H9 (cell line): ENCODE measurements at regions not wholly inside any gene's neighbourhood (a gene's known extent, or its start where the extent isn't known, plus 50 kb on each side); places are given as distances from the start of the nearest gene placed in this dataset.

Experiments used
- DNase-seq: peaks from one replicate; pipeline ENCODE4 v3.0.0-alpha.2; 2017
- H2AFZ ChIP-seq: one replicate; pipeline ENCODE4 v1.6.1; 2013; ENCODE audit warnings: mild to moderate bottlenecking, low read length, control low read depth, moderate library complexity
- H2AK5ac ChIP-seq: 2 replicates; pipeline ENCODE4 v1.6.1; 2013; ENCODE audit warnings: low read length, control low read depth, mixed read lengths; ENCODE audit not compliant: insufficient read length
- H2BK120ac ChIP-seq: one replicate; pipeline ENCODE4 v1.6.1; 2013; ENCODE audit warnings: low read depth, mild to moderate bottlenecking, low read length, control low read depth, inconsistent platforms; ENCODE audit not compliant: poor library complexity, severe bottlenecking
- H2BK12ac ChIP-seq: 2 replicates; pipeline ENCODE4 v1.6.1; 2013; ENCODE audit warnings: low read length, control low read depth, mixed read lengths, low read depth; ENCODE audit not compliant: insufficient read length
- H2BK15ac ChIP-seq: 2 replicates; pipeline ENCODE4 v1.6.1; 2013; ENCODE audit warnings: low read depth, low read length, control low read depth
- H2BK20ac ChIP-seq: one replicate; pipeline ENCODE4 v1.6.1; 2013; ENCODE audit warnings: low read depth, mild to moderate bottlenecking, low read length, control low read depth, inconsistent platforms; ENCODE audit not compliant: poor library complexity, severe bottlenecking
- H2BK5ac ChIP-seq: 2 replicates; pipeline ENCODE4 v1.6.1; 2013; ENCODE audit warnings: low read length, control low read depth, mixed read lengths; ENCODE audit not compliant: insufficient read length
- H3K14ac ChIP-seq: 2 replicates; pipeline ENCODE4 v1.6.1; 2013; ENCODE audit warnings: low read length, control low read depth; ENCODE audit not compliant: insufficient read depth
- H3K18ac ChIP-seq: 2 replicates; pipeline ENCODE4 v1.6.1; 2013; ENCODE audit warnings: low read depth, mild to moderate bottlenecking, mixed read lengths, low read length, control low read depth; ENCODE audit not compliant: insufficient read length
- H3K23ac ChIP-seq: 2 replicates; pipeline ENCODE4 v1.6.1; 2013; ENCODE audit warnings: low read length, control low read depth, mixed read lengths, low read depth; ENCODE audit not compliant: insufficient read length
- H3K23me2 ChIP-seq: 2 replicates; pipeline ENCODE4 v1.6.1; 2013; ENCODE audit warnings: low read depth, mild to moderate bottlenecking, mixed read lengths, low read length, control low read depth; ENCODE audit not compliant: insufficient read length, poor library complexity, severe bottlenecking
- H3K27ac ChIP-seq: 2 replicates; pipeline ENCODE4 v1.5.1; 2013; ENCODE audit warnings: low read length, control low read depth, mixed read lengths, low read depth; ENCODE audit not compliant: insufficient read length
- H3K27me3 ChIP-seq: 2 replicates; pipeline ENCODE4 v1.6.1; 2013; ENCODE audit warnings: low read length, control low read depth, inconsistent platforms; ENCODE audit not compliant: insufficient read depth
- H3K4ac ChIP-seq: 2 replicates; pipeline ENCODE4 v1.6.1; 2013; ENCODE audit warnings: low read depth, mild to moderate bottlenecking, control low read depth, inconsistent platforms, low read length, moderate library complexity
- H3K4me1 ChIP-seq: 2 replicates; pipeline ENCODE4 v1.6.1; 2013; ENCODE audit warnings: low read length, control low read depth, inconsistent platforms; ENCODE audit not compliant: insufficient read depth
- H3K4me2 ChIP-seq: 2 replicates; pipeline ENCODE4 v1.6.1; 2013; ENCODE audit warnings: low read length, control low read depth, mixed read lengths; ENCODE audit not compliant: insufficient read length, insufficient read depth
- H3K56ac ChIP-seq: 2 replicates; pipeline ENCODE4 v1.6.1; 2013; ENCODE audit warnings: low read depth, mild to moderate bottlenecking, mixed read lengths, low read length, control low read depth; ENCODE audit not compliant: insufficient read length
- H3K79me1 ChIP-seq: 2 replicates; pipeline ENCODE4 v1.6.1; 2013; ENCODE audit warnings: low read depth, mild to moderate bottlenecking, moderate library complexity, low read length, control low read depth, inconsistent platforms; ENCODE audit not compliant: insufficient read depth, poor library complexity, severe bottlenecking
- H3K79me2 ChIP-seq: 2 replicates; pipeline ENCODE4 v1.6.1; 2013; ENCODE audit warnings: low read length, control low read depth, inconsistent platforms; ENCODE audit not compliant: insufficient read depth
- H3K9ac ChIP-seq: 2 replicates; pipeline ENCODE4 v1.6.1; 2013; ENCODE audit warnings: low read length, control low read depth, mixed read lengths; ENCODE audit not compliant: insufficient read length; ENCODE audit errors: extremely low read depth
- H3K9me3 ChIP-seq: one replicate; pipeline ENCODE4 v1.6.1; 2013; ENCODE audit warnings: low read depth, low read length, inconsistent platforms; ENCODE audit not compliant: control insufficient read depth
- H3T11ph ChIP-seq: one replicate; pipeline ENCODE4 v1.6.1; 2013; ENCODE audit warnings: mild to moderate bottlenecking, low read length, control low read depth, inconsistent platforms
- H4K20me1 ChIP-seq: one replicate; pipeline ENCODE4 v1.6.1; 2013; ENCODE audit not compliant: control insufficient read depth, insufficient read length, insufficient read depth
- H4K5ac ChIP-seq: 2 replicates; pipeline ENCODE4 v1.6.1; 2013; ENCODE audit warnings: low read depth, mild to moderate bottlenecking, mixed read lengths, low read length, control low read depth; ENCODE audit not compliant: insufficient read length
- H4K8ac ChIP-seq: replicated peaks from 2 replicates; pipeline ENCODE4 v1.6.1; 2013; ENCODE audit warnings: low read length, control low read depth, mixed read lengths, low read depth; ENCODE audit not compliant: insufficient read length
- H4K91ac ChIP-seq: 2 replicates; pipeline ENCODE4 v1.6.1; 2013; ENCODE audit warnings: low read depth, mild to moderate bottlenecking, moderate library complexity, mixed read lengths, low read length, control low read depth; ENCODE audit not compliant: insufficient read length
- H3K27ac Mint-ChIP-seq, 3 experiments: 2 replicates in 2 of 3; 3 replicates in 1 of 3; pipeline ENCODE4 v1.8.0; 2020 to 2021; ENCODE audit warnings: mixed read lengths in 3 of 3, mild to moderate bottlenecking in 1 of 3, moderate library complexity in 1 of 3
- H3K27me3 Mint-ChIP-seq: 2 replicates; pipeline ENCODE4 v1.8.0; 2021; ENCODE audit warnings: low read depth, mild to moderate bottlenecking, moderate library complexity, mixed read lengths
- H3K36me3 Mint-ChIP-seq, 3 experiments: 2 replicates in 2 of 3; 3 replicates in 1 of 3; pipeline ENCODE4 v1.8.0; 2020 to 2021; ENCODE audit warnings: low read depth in 3 of 3, mixed read lengths in 3 of 3; ENCODE audit not compliant: insufficient read depth in 1 of 3
- H3K4me1 Mint-ChIP-seq, 2 experiments: 2 replicates each; pipeline ENCODE4 v1.8.0; 2020; ENCODE audit warnings: mixed read lengths in 2 of 2
- H3K4me3 Mint-ChIP-seq, 2 experiments: 2 replicates in 1 of 2; 3 replicates in 1 of 2; pipeline ENCODE4 v1.8.0; 2020 to 2021; ENCODE audit warnings: mild to moderate bottlenecking in 2 of 2, mixed read lengths in 2 of 2, moderate library complexity in 1 of 2
- H3K9me3 Mint-ChIP-seq, 2 experiments: 2 replicates in 1 of 2; 3 replicates in 1 of 2; pipeline ENCODE4 v1.8.0; 2020; ENCODE audit warnings: mild to moderate bottlenecking in 2 of 2, mixed read lengths in 2 of 2, moderate library complexity in 1 of 2
- CTCF ChIP-seq: fragments of 200-600 bp; sonication (generic); conservative IDR thresholded peaks from 3 replicates; pipeline ENCODE4 v1.8.0; 2021; ENCODE audit warnings: antibody characterized with exemption, mild to moderate bottlenecking
- WGBS: extraction: QIAGEN DNeasy Blood & Tissue Kit; methylation state at CpG from one replicate; pipeline ENCODE4 v1.1.7; 2013; ENCODE audit warnings: missing lambda C conversion rate, low lambda C conversion rate, mixed read lengths; ENCODE audit not compliant: insufficient read length; ENCODE audit errors: extremely low coverage; 5-methylcytosine and 5-hydroxymethylcytosine counted together

DNA sequence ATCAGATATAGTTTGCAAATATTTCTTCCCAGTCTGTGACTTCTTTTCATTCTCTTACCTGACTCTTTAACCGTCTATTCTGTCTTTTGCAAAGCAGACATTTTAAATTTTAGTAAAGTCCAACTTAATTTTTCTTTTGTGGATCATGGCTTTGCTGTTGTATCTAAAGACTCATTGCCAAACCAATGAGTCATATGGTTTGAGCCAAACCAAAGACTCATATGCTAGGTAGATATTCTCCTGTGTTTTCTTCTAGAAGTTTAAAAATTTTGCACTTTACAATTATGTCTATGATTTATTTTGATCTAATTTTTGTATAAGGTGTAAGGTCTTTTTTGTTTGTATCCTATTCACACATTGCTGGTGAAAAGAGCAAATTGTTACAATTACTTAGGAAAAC lies 446.8 kb downstream of the ANKRD50 start:
- Mint-ChIP-seq H3K9me3 (peaks cover 6 to 10% of the 10 kb centered on the region in 2 experiments; a peak in 4 of 5 replicates), H3K27ac (no peak overlapping the region), H3K36me3 (no peaks in the 10 kb centered on the region; a peak in 2 of 7 replicates), H3K27me3 (no peaks in the 10 kb centered on the region; the same call in 1 of the 2 replicates), H3K4me1 (no peaks in the 10 kb centered on the region), H3K4me3 (no peak overlapping the region)
- no peak overlapping the region for H3K14ac ChIP-seq
- H3K9ac ChIP-seq = no peak overlapping the region
- no peak overlapping the region for H2BK20ac ChIP-seq
- no peak overlapping the region for H4K8ac ChIP-seq
- H2BK12ac ChIP-seq = no peak overlapping the region
- no peaks in the 10 kb centered on the region for H3K23me2 ChIP-seq
- no peaks in the 10 kb centered on the region for H3K4me1 ChIP-seq
- no peak for DNase-seq
- no peak overlapping the region for H2AK5ac ChIP-seq
- no peaks in the 10 kb centered on the region for H3K79me1 ChIP-seq
- no peaks in the 10 kb centered on the region for H3K27me3 ChIP-seq
- no peak overlapping the region for H3K27ac ChIP-seq
- no peak overlapping the region for H3K4me2 ChIP-seq
- no peak overlapping the region for H3K18ac ChIP-seq
- no peak overlapping the region for H3K56ac ChIP-seq
- no peak overlapping the region for H2BK5ac ChIP-seq
- WGBS = no CpG with 5 or more reads among the region's 1 CpG
- H3K9me3 ChIP-seq = no peaks in the 10 kb centered on the region
- no peak overlapping the region for H4K91ac ChIP-seq
- TF ChIP-seq CTCF = no peak
- H2BK15ac ChIP-seq = no peak overlapping the region
- H3K4ac ChIP-seq = no peak overlapping the region
- H2AFZ ChIP-seq = no peak overlapping the region
- H3K79me2 ChIP-seq = no peaks in the 10 kb centered on the region
- no peaks in the 10 kb centered on the region for H4K20me1 ChIP-seq
- H4K5ac ChIP-seq = no peak overlapping the region
- no peak overlapping the region for H2BK120ac ChIP-seq
- no peak overlapping the region for H3K23ac ChIP-seq
- H3T11ph ChIP-seq = no peak overlapping the region
